ENCODE measurements at regions not wholly inside any gene's neighbourhood (a gene's known extent, or its start where the extent isn't known, plus 50 kb on each side); places are given as distances from the start of the nearest gene placed in this dataset.

GRCh38 chr18:61756244-61756643 is 136.6 kb downstream of the RNF152 start:
- no peak for DNase-seq

GRCh38 chr18:61755555-61755954 is 137.3 kb downstream of the RNF152 start:
- no peak for DNase-seq

GRCh38 chr18:61754039-61754583 is 138.7 kb downstream of the RNF152 start:
- DNase-seq, result no peak

GRCh38 chr18:61753373-61753772 is 139.4 kb downstream of the RNF152 start:
- no peak for DNase-seq

- DNase-seq, result no peak
These were observed 139.8 kb downstream of the RNF152 start for GRCh38 chr18:61752973-61753372.

- DNase-seq, result no peak
These were observed 141.8 kb downstream of the RNF152 start for GRCh38 chr18:61750840-61751668.

GRCh38 chr18:61749546-61749945 is 143.3 kb downstream of the RNF152 start:
- DNase-seq, result no peak

GRCh38 chr18:61749031-61749430 is 143.8 kb downstream of the RNF152 start:
- DNase-seq, result no peak

GRCh38 chr18:61748004-61748403 is 144.8 kb downstream of the RNF152 start:
- no peak for DNase-seq

GRCh38 chr18:61743775-61744531 is 148.9 kb downstream of the RNF152 start:
- DNase-seq, result no peak

- no peak for DNase-seq
These were observed 150.0 kb downstream of the RNF152 start for GRCh38 chr18:61742565-61743429.

GRCh38 chr18:61741881-61742454 is 150.8 kb downstream of the RNF152 start:
- no peak for DNase-seq

- no peak for DNase-seq
These were observed 154.3 kb downstream of the RNF152 start for GRCh38 chr18:61738488-61738887.

- no peak for DNase-seq
These were observed 154.8 kb downstream of the RNF152 start for GRCh38 chr18:61738042-61738441.

GRCh38 chr18:61736133-61736532 is 156.7 kb downstream of the RNF152 start:
- DNase-seq, result no peak

GRCh38 chr18:61735564-61736102 is 157.2 kb downstream of the RNF152 start:
- no peak for DNase-seq

- DNase-seq, result no peak
These were observed 158.4 kb downstream of the RNF152 start for GRCh38 chr18:61734396-61734795.

- DNase-seq, result no peak
These were observed 160.0 kb downstream of the RNF152 start for GRCh38 chr18:61732854-61733253.

GRCh38 chr18:61731693-61732376 is 161.0 kb downstream of the RNF152 start:
- DNase-seq, result no peak

GRCh38 chr18:61731178-61731577 is 161.6 kb downstream of the RNF152 start:
- DNase-seq, result no peak

GRCh38 chr18:61729322-61729721 is 163.5 kb downstream of the RNF152 start:
- DNase-seq, result no peak

Data from T1000 (cell line).